NCI-H146 treated with DMSO at 0.1 percent for 48 hours (cell line): ENCODE measurements at regions not wholly inside any gene's neighbourhood (a gene's known extent, or its start where the extent isn't known, plus 50 kb on each side); places are given as distances from the start of the nearest gene placed in this dataset.

ENCODE experiments used
- DNase-seq: peaks from one replicate; lab custom pipeline; 2025; ENCODE audit not compliant: unreplicated experiment; lab: John Stamatoyannopoulos, UW

DNA sequence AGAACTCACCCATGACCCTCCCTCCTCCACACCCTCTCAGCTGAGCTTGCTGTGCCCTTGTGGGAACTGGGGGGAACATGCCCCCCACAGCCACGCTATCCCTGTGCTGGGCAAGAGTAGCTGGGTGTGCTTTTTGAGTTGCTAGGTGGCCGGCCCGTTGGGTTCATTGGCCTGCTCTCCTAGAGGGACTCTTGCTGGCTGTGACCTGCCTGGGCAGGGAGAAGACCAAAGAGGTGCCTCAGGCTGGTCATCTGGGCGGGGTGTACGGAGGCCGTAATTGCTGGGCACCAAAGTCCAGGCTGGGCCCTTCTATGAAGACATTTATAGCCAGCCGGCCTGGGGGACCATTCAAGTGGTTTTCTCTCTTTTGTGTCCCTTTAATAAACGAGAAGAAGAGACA is 138.3 kb upstream of the ZBTB40 start:
- no peak for DNase-seq

- no peak for DNase-seq
These were observed 136.9 kb upstream of the ZBTB40 start for GRCh38 chr1:22314706-22315105.

DNA sequence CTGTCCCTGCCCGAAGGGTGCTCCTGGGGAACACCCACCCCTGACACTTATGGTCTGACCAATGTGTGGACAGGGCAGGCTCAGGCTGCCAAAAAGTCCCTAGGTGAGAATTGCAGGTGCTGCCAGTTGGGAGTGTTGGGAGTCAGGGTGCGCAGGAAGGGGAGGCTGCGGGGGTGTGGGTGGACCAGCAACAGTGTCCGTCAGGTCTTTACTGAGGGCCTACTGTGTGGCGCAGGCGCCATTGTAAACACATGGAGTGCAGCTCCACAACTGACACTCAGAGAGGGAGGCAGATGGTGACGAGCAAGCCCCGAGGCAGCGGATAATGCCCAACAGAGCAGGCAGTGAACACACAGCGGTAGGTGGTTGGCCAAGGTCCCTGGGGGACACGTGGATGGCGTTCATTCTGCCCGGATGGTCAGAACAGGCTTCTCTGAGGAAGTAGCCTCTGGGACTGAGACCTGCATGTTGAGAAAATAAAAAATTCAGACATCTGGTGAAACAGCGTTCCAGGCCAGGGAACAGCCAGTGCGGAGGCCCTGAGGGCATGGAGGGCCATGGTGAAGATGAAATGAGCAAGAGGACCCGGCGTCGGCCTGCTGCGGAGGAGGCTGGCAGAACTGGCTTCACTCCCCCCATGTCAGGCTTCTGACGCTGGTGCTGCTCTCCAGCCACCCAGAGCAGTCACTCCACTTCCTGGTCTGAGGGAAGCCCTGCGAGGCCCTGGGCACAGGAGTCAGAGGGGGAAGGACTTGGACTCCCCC is 136.2 kb upstream of the ZBTB40 start:
- no peak for DNase-seq

GRCh38 chr1:22317231-22317919 is 134.3 kb upstream of the ZBTB40 start:
- no peak for DNase-seq

- DNase-seq: no peak
These were observed 133.8 kb upstream of the ZBTB40 start for GRCh38 chr1:22317920-22318243.

GRCh38 chr1:22318279-22318981 is 133.2 kb upstream of the ZBTB40 start:
- peak; percentile 35 for DNase-seq

GRCh38 chr1:22319608-22320007 is 132.0 kb upstream of the ZBTB40 start:
- no peak for DNase-seq

DNA sequence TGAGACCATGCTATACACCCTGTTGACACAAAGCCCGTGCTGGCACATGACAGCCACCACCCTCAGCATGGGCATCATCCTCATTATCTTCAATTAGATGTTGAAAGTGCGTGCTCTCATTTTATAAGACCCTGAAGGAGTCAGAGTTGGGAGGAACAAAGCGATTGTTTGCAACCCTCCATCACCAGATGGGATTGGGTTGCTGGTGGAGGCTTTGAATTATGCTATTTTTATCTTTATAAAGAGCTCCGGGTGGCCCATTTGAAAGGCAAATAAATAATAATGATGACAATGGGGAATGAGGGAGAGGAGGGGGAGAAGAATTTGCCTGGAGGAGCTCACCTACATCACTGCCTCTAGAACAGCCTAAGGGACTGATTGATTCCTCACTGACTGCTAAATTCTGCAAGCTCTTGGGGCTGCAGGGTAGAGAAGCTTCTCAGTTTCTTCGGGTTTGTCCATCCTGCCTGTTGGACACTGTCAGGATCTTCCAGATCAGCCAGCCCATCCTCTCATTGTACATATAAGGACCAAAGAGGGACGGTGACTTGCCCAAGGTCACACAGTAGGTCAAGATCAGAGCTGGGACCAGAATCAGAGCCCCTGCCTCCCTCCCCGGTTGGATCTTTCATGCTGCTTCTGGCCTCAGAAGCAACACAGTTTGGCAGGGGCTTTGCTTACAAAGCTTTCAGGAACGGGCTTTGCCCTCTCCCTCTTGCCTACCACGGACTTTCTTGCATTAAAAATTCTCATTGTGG is 130.9 kb upstream of the ZBTB40 start:
- DNase-seq: peak; percentile 90

DNA sequence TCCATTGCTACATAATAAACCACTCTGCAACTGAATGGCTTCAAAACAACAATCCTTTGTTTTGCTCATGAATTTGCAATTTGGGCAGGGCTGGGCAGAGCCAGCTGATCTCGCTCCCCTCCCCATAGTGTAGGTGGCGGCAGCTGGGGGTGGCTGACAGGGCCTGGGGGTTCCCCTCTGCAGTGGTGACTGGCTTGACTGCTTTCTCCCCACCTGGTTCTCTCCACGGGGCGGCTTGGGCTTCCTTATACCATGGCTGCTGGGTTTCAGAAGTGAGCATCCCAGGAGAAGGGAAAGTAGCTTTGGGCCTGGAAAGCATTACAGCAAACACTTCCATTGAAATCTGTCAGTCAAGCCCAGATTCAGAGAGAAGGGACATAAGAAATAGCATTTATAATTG is 129.7 kb upstream of the ZBTB40 start:
- no peak for DNase-seq

DNA sequence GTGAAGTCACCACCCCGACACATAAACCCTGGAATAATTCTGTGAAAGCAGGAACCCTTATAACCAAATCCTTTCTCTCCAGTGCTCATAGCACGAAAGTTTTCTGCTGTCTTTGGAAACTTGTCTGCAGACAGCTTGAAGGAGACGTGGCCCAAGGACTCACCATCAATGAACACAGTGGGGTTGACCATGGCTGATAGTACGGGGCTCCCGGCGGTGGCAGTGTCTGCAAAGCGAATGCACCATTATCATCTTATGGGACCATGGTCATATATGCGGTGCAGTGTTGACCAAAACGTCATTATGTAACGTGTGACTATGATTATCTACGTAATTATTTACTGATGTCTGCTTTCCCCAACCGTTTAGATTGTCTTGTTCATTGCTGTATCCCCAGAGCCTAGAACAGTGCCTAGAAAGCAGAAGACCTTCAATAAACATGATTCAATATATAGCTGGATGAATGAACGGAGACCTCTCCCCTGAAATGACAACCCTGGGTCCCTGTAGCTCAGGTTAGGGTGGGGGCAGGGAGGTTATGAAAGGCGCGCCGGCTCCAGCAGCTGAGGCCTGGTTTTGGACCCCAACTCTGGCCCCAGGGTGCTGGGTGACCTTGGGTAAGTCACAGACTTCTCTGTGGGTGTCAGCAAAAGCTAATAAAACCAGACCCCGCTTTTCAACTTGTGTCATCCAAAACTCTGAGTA is 128.4 kb upstream of the ZBTB40 start:
- no peak for DNase-seq

- no peak for DNase-seq
These were observed 127.7 kb upstream of the ZBTB40 start for GRCh38 chr1:22323846-22324504.

- no peak for DNase-seq
These were observed 125.9 kb upstream of the ZBTB40 start for GRCh38 chr1:22325531-22326371.

DNA sequence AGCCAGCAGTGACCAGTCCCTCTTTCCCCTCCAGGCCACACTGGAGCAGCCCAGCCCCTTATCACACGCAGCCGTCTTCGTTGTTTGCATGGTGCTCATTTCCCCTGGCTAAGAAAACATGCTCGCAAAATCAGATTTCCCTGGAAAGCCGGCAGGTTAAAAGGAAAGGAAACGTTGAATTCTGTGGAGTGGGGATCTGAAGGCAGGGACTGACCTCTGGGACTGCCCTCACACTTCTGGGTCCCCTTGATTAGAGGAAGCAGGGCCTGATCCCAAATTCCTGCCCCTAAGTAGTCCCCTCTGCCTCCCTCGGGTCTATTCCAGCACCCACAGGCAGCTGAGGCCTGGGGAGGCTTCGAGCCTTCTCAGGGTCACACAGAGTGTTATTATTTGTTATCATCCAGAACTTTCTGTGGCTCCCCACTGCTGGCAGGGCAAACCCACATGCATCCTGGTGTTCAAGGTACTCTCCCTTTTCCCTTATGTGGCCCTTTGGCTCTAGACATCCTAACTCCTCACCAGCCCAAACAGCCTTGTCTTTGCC is 125.2 kb upstream of the ZBTB40 start:
- DNase-seq: no peak

DNA sequence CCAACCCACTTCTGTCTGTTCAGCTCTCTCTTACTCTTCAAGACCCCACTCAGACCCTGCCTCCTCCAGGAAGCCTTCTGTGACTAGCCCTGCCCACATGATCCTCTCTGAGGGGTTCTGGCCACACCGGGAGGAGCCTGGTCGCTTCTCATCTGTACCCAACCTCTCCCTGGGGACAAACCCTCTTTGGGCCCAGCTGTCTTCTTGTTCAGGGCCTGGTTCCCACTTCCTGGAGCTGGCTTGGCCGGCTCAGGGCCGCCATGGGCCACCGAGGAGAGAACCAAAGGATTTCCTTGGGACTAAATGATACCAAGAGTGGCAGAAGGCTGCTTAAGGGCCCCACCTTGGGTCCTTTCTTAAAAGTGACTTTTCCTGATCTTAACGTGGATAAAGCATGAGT is 124.7 kb upstream of the ZBTB40 start:
- no peak for DNase-seq

- DNase-seq: no peak
These were observed 124.2 kb upstream of the ZBTB40 start for GRCh38 chr1:22327411-22327810.

DNA sequence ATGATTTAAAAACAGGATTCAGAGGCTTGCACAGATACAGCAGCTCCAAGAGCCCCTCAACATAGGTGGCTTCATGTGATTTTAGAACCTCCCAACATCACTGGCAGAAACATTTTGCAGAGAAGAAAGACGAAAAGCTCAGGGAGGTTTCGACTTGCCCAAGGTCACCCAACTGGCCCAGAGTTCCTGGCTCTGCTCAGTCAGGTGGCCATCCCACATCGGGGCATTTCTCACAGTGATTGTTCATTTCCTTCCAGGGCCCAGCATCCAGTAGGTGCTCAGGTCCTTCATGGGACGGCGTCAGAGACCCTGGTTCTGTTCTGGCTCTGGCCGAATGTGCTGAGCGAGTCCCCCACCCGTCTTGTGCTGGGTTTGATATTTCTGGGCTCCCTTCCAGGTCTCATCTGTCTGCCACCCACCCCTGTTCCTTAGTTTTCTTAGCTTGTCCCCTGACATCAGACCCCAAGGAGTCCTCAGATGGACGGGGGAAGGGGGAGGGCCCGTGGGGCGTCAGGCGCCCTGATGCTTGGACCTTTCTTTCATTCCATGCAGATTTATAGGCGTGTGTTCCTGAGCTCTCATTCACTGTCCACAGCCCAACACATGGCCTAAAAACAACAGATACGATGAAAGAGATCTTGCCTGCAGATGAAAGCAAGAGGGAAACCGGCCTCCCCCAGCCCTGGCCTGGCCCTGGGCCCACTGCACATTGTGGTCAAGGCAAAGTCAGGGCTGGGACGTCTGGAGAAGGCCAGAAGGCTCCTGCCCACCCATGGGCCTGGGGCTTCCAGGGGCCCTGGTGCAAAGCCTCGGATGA is 123.1 kb upstream of the ZBTB40 start:
- DNase-seq: no peak

DNA sequence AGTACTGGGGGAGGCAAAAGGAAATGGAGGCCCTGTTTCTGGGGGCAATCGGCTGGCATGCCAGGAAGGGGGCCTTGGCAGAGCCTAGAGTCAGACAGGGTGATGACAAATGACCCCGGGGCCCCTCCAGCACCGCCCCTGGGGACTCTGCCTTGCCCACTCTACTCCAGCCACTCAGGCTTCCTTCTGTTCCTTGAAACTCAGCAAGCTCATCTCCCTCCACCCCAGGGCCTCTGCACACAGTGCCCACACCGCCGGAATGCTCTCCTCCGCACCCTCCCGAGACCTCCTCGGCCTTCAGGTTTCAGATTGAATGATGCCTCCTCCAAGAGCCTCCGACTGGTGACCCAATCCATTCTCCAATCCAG is 122.5 kb upstream of the ZBTB40 start:
- DNase-seq: no peak

- DNase-seq: no peak
These were observed 121.4 kb upstream of the ZBTB40 start for GRCh38 chr1:22330092-22330759.
